GM20000 (cell line): ENCODE measurements at regions not wholly inside any gene's neighbourhood (a gene's known extent, or its start where the extent isn't known, plus 50 kb on each side); places are given as distances from the start of the nearest gene placed in this dataset.

Experiments
- DNase-seq: peaks from one replicate; pipeline ENCODE4 v3.0.0; 2012; ENCODE audit warnings: low spot score
- TF ChIP-seq, protein P1 (sequence below): IDR thresholded peaks from 2 replicates; pipeline ENCODE4 v1.5.1; 2012; ENCODE audit warnings: mild to moderate bottlenecking, control low read depth; ENCODE audit errors: extremely low read depth, missing control alignments

DNA sequence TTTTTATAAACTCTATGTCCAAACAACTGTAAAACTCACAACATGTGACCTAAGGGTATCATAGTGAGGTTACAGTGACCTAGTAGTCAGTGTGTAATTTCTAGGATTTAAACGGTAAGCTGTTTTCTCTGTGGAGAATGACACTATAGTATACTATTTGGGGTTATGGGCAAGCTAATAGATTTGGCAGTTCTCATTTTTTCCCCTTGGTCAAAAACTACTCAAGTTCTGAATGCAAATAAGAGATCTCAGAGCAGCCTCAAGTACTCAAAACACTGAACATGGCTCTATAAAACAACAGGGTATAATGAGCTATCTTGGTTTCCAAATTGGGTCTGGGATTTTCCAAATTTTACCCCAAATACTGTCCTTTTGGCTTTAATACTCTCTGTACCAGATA lies 88.5 kb upstream of the HMCN1 start:
- TF ChIP-seq, protein P1, sequence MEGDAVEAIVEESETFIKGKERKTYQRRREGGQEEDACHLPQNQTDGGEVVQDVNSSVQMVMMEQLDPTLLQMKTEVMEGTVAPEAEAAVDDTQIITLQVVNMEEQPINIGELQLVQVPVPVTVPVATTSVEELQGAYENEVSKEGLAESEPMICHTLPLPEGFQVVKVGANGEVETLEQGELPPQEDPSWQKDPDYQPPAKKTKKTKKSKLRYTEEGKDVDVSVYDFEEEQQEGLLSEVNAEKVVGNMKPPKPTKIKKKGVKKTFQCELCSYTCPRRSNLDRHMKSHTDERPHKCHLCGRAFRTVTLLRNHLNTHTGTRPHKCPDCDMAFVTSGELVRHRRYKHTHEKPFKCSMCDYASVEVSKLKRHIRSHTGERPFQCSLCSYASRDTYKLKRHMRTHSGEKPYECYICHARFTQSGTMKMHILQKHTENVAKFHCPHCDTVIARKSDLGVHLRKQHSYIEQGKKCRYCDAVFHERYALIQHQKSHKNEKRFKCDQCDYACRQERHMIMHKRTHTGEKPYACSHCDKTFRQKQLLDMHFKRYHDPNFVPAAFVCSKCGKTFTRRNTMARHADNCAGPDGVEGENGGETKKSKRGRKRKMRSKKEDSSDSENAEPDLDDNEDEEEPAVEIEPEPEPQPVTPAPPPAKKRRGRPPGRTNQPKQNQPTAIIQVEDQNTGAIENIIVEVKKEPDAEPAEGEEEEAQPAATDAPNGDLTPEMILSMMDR, result no peak
- no peak for DNase-seq

DNA sequence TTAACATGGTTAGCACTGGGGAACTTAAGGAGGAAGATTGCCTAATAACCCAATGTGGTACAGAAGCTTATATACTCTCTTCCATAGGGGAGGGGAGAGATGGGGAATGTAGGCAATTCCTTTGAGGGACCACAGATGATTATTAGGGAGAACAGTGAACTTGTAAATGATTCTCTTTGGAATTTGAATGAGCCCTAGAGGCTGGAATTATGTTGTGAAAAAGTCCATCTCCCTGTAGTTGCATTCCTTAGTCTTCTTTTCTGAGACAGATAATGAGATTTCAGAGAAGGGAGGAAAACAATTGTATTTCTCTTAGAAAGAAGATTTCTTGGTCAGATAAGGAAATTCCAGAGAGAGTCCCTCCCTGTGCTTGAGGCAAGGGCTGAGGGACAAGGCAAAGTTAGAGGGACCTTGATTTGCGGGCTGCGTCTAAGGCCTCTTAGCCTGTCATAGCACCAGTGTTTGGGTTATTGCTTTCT lies 89.0 kb upstream of the HMCN1 start:
- TF ChIP-seq, protein P1, result no peak
- DNase-seq, result no peak

- TF ChIP-seq, protein P1, result no peak
- no peak for DNase-seq
Measured at GRCh38 chr1:185644531-185644930, 89.7 kb upstream of the HMCN1 start.

GRCh38 chr1:185636848-185637247 lies 97.3 kb upstream of the HMCN1 start:
- peak; percentile 65 for DNase-seq
- TF ChIP-seq, protein P1, result no peak

DNA sequence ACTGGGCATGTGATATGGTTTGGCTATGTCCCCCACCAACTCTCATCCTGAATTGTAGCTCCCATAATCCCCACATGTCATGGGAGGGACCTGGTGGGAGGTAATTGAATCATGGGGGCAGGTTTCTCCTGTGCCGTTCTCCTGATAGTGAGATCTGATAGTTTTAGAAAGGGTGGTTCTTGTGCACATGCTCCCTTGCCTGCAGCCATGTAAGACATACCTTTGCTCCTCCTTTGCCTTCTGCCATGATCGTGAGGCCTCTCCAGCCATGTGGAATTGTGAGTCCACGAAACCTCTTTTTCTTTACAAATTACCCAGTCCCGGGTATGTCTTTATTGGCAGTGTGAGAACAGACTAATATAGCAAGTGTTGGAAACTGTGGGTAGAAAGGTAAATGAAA lies 99.5 kb upstream of the HMCN1 start:
- TF ChIP-seq, protein P1, result no peak
- DNase-seq, result no peak

DNA sequence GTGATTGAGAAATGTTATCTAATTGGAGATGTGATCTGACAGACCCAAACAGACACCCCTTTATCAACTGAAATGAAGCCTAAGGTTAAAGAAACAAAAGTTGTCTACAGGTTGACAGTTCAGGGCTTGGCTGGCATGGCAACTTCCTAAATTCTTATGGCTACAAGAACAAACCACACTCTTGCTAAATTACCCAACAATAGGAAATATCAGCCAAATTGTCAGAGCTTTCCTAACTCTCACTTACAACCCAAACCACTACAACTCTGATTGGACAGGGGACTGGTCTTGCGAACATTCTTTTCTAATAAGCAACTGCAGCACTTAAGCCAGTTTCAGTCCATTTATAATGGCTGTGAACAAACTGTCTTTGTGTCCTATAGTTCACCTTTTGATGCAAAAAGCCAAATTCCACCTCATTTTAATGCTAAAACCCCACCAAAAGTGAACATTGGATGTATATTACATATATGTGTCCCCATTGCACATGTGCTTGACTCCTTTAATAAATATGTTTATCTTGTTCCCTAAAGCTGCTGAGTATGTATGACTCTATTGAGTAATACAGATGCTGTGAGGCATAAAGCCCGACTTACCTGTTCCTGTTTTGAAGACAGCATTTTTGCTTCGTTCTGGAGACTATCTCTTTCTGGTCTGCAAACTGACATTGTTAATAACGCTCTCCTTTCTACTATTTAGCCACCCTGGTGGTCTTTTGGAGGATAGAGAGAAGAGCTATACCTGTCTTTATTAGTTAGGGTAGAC lies 101.3 kb upstream of the HMCN1 start:
- TF ChIP-seq, protein P1, result no peak
- DNase-seq, result no peak

GRCh38 chr1:185631843-185632242 lies 102.3 kb upstream of the HMCN1 start:
- TF ChIP-seq, protein P1, result no peak
- DNase-seq, result no peak
